ENCODE measurements at regions not wholly inside any gene's neighbourhood (a gene's known extent, or its start where the extent isn't known, plus 50 kb on each side); places are given as distances from the start of the nearest gene placed in this dataset.

GRCh38 chr3:22928216-22929110 is 274.7 kb upstream of the UBE2E2 start:
- Mint-ChIP-seq H3K9me3 (ENCODE audit: unreplicated experiment) (no peaks in the 10 kb centered on the region), H3K4me1 (ENCODE audit: low read depth, unreplicated experiment) (no peaks in the 10 kb centered on the region), H3K27ac (ENCODE audit: unreplicated experiment) (no peak overlapping the region), H3K27me3 (ENCODE audit: insufficient read depth, unreplicated experiment) (peaks cover 5% of the 10 kb centered on the region), H3K36me3 (ENCODE audit: insufficient read depth, unreplicated experiment) (no peaks in the 10 kb centered on the region), H3K4me3 (ENCODE audit: unreplicated experiment) (no peak overlapping the region)
- ChIA-PET CTCF (no interaction called here), POLR2A (no interaction called here)
- BruUV-seq (replicated peaks), result no TSS peak
- DNase-seq, result no peak
- Histone ChIP-seq H3K9me3 (no peaks in the 10 kb centered on the region), H3K27me3 (replicated peaks; ENCODE audit: control insufficient read depth, insufficient read depth, low read length) (no peaks in the 10 kb centered on the region), H3K4me1 (no peaks in the 10 kb centered on the region), H3K4me3 (ENCODE audit: low read depth, low read length) (no peak overlapping the region), H3K36me3 (ENCODE audit: control insufficient read depth, insufficient read depth, low read length) (no peaks in the 10 kb centered on the region)
- no peak for TF ChIP-seq CTCF (IDR thresholded peaks at IDR 0.05; ENCODE audit: insufficient read depth in 1 of 2, low read depth in 1 of 2, low read length in 1 of 2, severe bottlenecking in 1 of 2, unreplicated experiment in 1 of 2)
- intact Hi-C loops (cut with micrococcal nuclease; ENCODE audit: unreplicated experiment), result no loop called here

- H3K27me3 ChIP-seq (replicated peaks; ENCODE audit: control insufficient read depth, insufficient read depth, low read length), result no peaks in the 10 kb centered on the region
- no peaks in the 10 kb centered on the region for H3K36me3 Mint-ChIP-seq (ENCODE audit: insufficient read depth, unreplicated experiment)
- no peak for DNase-seq
- TF ChIP-seq CTCF (IDR thresholded peaks at IDR 0.05; ENCODE audit: insufficient read depth in 1 of 2, low read depth in 1 of 2, low read length in 1 of 2, severe bottlenecking in 1 of 2, unreplicated experiment in 1 of 2), result peak in 1 of 2 experiments; percentile 12
- no peaks in the 10 kb centered on the region for H3K36me3 ChIP-seq (ENCODE audit: control insufficient read depth, insufficient read depth, low read length)
- no peaks in the 10 kb centered on the region for H3K4me1 ChIP-seq
- no peak overlapping the region for H3K4me3 Mint-ChIP-seq (ENCODE audit: unreplicated experiment)
- no peaks in the 10 kb centered on the region for H3K4me1 Mint-ChIP-seq (ENCODE audit: low read depth, unreplicated experiment)
- POLR2A ChIA-PET, result no interaction called here
- H3K27me3 Mint-ChIP-seq (ENCODE audit: insufficient read depth, unreplicated experiment), result no peaks in the 10 kb centered on the region
- no peaks in the 10 kb centered on the region for H3K9me3 Mint-ChIP-seq (ENCODE audit: unreplicated experiment)
- CTCF ChIA-PET, result no interaction called here
- no TSS peak for BruUV-seq (replicated peaks)
- no peak overlapping the region for H3K4me3 ChIP-seq (ENCODE audit: low read depth, low read length)
- H3K27ac Mint-ChIP-seq (ENCODE audit: unreplicated experiment), result no peak overlapping the region
- intact Hi-C loops (cut with micrococcal nuclease; ENCODE audit: unreplicated experiment), result no loop called here
- no peaks in the 10 kb centered on the region for H3K9me3 ChIP-seq
Observed at GRCh38 chr3:22933051-22933840, 269.9 kb upstream of the UBE2E2 start.

- Mint-ChIP-seq H3K9me3 (ENCODE audit: unreplicated experiment) (no peaks in the 10 kb centered on the region), H3K27me3 (ENCODE audit: insufficient read depth, unreplicated experiment) (no peaks in the 10 kb centered on the region), H3K36me3 (ENCODE audit: insufficient read depth, unreplicated experiment) (no peaks in the 10 kb centered on the region), H3K4me1 (ENCODE audit: low read depth, unreplicated experiment) (no peaks in the 10 kb centered on the region), H3K27ac (ENCODE audit: unreplicated experiment) (no peak overlapping the region), H3K4me3 (ENCODE audit: unreplicated experiment) (no peak overlapping the region)
- H3K27me3 ChIP-seq (replicated peaks; ENCODE audit: control insufficient read depth, insufficient read depth, low read length), result no peaks in the 10 kb centered on the region
- no peaks in the 10 kb centered on the region for H3K9me3 ChIP-seq
- TF ChIP-seq CTCF (IDR thresholded peaks at IDR 0.05; ENCODE audit: insufficient read depth in 1 of 2, low read depth in 1 of 2, low read length in 1 of 2, severe bottlenecking in 1 of 2, unreplicated experiment in 1 of 2), result no peak
- no peaks in the 10 kb centered on the region for H3K36me3 ChIP-seq (ENCODE audit: control insufficient read depth, insufficient read depth, low read length)
- H3K4me3 ChIP-seq (ENCODE audit: low read depth, low read length), result no peak overlapping the region
- no peaks in the 10 kb centered on the region for H3K4me1 ChIP-seq
- BruUV-seq (replicated peaks), result no TSS peak
- ChIA-PET POLR2A (no interaction called here), CTCF (no interaction called here)
- no peak for DNase-seq
- intact Hi-C loops (cut with micrococcal nuclease; ENCODE audit: unreplicated experiment), result no loop called here
Observed at GRCh38 chr3:22933841-22934116, 269.3 kb upstream of the UBE2E2 start.

Data from Caco-2 (cell line).